Fibroblast of the aortic adventitia (primary cell): ENCODE measurements at regions not wholly inside any gene's neighbourhood (a gene's known extent, or its start where the extent isn't known, plus 50 kb on each side); places are given as distances from the start of the nearest gene placed in this dataset.

Experiments used
- DNase-seq: peaks from one replicate; pipeline ENCODE4 v3.0.0-alpha.2; 2010; ENCODE audit warnings: low read depth
- H3K4me3 ChIP-seq: 2 replicates; pipeline ENCODE4 v1.5.1; 2011; ENCODE audit warnings: low read depth, mild to moderate bottlenecking, control low read depth, low read length, moderate library complexity
- CTCF ChIP-seq: IDR thresholded peaks from 2 replicates; pipeline ENCODE4 v1.5.1; 2011; ENCODE audit warnings: mild to moderate bottlenecking, low read length, control low read depth, inconsistent platforms; ENCODE audit not compliant: insufficient read depth

GRCh38 chr17:27991462-27991993, 50.9 kb upstream of the NLK start:
- no peak overlapping the region for H3K4me3 ChIP-seq
- no peak for DNase-seq
- TF ChIP-seq CTCF, result no peak
